ENCODE measurements at regions not wholly inside any gene's neighbourhood (a gene's known extent, or its start where the extent isn't known, plus 50 kb on each side); places are given as distances from the start of the nearest gene placed in this dataset. TPM values are rescaled to one million over a fixed set of nuclear protein-coding genes. Genes with fewer than 3 reads are reported as not detected.

DNA sequence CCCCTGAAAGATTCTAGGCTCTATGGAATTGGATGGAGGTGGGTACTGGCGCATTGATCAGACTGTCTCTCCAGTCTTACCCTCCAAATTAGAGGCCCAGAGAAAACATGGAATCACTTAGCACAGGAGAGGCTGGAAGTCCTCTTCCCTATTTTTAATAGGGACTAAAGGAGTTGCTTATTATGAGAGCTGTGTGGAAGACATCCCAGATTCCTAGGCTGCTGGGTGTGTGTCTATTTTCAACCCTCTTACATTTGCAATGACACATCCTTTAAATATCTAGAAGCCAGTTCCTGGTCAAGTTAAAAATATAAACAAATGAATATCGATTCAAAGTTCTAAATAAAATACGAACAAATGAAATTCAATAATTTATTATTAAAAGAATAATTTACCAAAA is 58.3 kb upstream of the ARID2 start:
- no peak overlapping the region for H3K27ac ChIP-seq
- H3K4me1 ChIP-seq: peaks cover 7% of the 10 kb centered on the region
- no peaks in the 10 kb centered on the region for H3K36me3 ChIP-seq (replicated peaks in 1 of 2; ENCODE audit: insufficient read depth in 1 of 2, low read depth in 2 of 2)
- ATAC-seq (no peak), DNase-seq (no peak)
- no peaks in the 10 kb centered on the region for H3K9me3 ChIP-seq
- no peak overlapping the region for H3K4me3 ChIP-seq
- H3K27me3 ChIP-seq: no peaks in the 10 kb centered on the region
- 90 to 92% methylated on average over 3 of the region's 3 CpGs for WGBS, 2 donors
- TF ChIP-seq POLR2A (IDR thresholded peaks at IDR 0.05): no peak
- TF ChIP-seq, protein P1, sequence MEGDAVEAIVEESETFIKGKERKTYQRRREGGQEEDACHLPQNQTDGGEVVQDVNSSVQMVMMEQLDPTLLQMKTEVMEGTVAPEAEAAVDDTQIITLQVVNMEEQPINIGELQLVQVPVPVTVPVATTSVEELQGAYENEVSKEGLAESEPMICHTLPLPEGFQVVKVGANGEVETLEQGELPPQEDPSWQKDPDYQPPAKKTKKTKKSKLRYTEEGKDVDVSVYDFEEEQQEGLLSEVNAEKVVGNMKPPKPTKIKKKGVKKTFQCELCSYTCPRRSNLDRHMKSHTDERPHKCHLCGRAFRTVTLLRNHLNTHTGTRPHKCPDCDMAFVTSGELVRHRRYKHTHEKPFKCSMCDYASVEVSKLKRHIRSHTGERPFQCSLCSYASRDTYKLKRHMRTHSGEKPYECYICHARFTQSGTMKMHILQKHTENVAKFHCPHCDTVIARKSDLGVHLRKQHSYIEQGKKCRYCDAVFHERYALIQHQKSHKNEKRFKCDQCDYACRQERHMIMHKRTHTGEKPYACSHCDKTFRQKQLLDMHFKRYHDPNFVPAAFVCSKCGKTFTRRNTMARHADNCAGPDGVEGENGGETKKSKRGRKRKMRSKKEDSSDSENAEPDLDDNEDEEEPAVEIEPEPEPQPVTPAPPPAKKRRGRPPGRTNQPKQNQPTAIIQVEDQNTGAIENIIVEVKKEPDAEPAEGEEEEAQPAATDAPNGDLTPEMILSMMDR (IDR thresholded peaks at IDR 0.05): no peak
- intact Hi-C loops (cut with DNase I): no loop called here

DNA sequence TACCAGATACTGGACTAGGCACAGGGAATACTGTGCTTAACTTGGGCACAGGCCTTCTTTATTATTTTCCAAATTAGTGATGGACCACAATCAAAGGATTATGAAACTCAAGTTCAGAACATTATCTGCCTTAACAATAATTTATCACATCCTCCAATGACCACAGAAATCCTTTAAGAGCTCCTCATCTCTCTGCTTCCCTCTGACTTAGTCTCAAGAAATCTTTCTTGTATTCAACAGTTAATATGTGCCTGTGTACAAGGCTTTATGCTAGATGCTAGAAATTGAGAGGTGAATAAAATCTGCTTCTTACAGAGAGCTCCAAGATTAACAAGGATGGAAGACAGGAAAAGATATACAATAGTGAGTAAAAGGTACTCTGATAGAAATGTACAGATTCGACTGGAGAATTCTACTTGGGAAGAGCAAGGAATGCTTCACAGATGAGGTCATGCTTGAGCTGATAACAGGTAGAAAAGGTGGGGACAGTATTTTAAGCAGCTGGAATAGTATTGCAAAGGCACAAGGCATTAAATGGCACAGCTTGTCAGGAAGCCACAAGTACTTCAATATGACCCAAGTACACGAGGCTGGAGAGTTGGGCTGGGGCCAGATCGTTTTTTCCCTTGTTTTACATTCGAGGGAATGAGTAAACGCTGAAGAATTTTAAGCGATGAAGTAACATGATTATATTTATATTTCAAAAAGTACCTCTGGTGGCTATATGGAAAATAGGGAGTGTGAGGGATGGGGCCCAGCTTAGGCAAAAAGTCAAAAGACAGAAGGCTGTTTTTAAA is 55.1 kb upstream of the ARID2 start:
- peak in 3 of 4 donors; percentile 14 to 55 (median 22) for DNase-seq
- TF ChIP-seq POLR2A (IDR thresholded peaks at IDR 0.05): no peak
- TF ChIP-seq, protein P1 (IDR thresholded peaks at IDR 0.05): no peak

DNA sequence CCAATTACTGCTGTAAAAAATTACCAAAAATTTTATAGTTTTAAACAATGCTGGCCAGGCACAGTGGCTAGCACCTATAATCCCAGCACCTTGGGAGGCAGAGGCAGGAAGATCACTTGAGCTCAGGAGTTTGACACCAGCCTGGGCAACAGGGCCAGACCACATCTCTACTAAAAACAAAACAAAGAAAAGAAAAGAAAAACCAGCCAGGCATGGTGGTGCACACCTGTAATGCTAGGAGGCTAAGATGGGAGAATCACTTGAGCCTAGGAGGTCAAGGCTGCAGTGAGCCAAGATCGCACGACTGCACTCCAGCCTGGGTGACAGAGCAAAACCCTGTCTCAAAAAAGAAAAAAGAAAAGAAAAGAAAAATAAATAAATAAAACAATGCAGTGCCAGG is 54.0 kb upstream of the ARID2 start:
- TF ChIP-seq, protein P1 (IDR thresholded peaks at IDR 0.05): no peak
- TF ChIP-seq POLR2A (IDR thresholded peaks at IDR 0.05): no peak
- H3K27ac ChIP-seq: no peak overlapping the region
- ATAC-seq: no peak
- no peaks in the 10 kb centered on the region for H3K9me3 ChIP-seq
- H3K36me3 ChIP-seq (replicated peaks in 1 of 2; ENCODE audit: insufficient read depth in 1 of 2, low read depth in 2 of 2): no peaks in the 10 kb centered on the region
- no peak for DNase-seq
- H3K27me3 ChIP-seq: no peaks in the 10 kb centered on the region
- 87 to 88% methylated on average over 2 of the region's 2 CpGs for WGBS, 2 donors
- no peak overlapping the region for H3K4me3 ChIP-seq
- no peaks in the 10 kb centered on the region for H3K4me1 ChIP-seq
- intact Hi-C loops (cut with DNase I): no loop called here

More for the DNA sequence above, 55.1 kb upstream of the ARID2 start:
- Histone ChIP-seq H3K27ac (no peak overlapping the region), H3K4me3 (no peak overlapping the region), H3K9me3 (no peaks in the 10 kb centered on the region), H3K27me3 (no peaks in the 10 kb centered on the region), H3K4me1 (no peaks in the 10 kb centered on the region), H3K36me3 (replicated peaks in 1 of 2; ENCODE audit: insufficient read depth in 1 of 2, low read depth in 2 of 2) (no peaks in the 10 kb centered on the region)
- intact Hi-C loops (cut with DNase I): no loop called here
- no peak for ATAC-seq
- 45 to 53% methylated on average over 6 of the region's 6 CpGs for WGBS, 2 donors

Small RNA genes lying in the stretch of these regions (small RNA-seq; reads per million reads assigned to genes)
- gene RF00026: not detected
